HCT116 (cell line): ENCODE measurements at regions not wholly inside any gene's neighbourhood (a gene's known extent, or its start where the extent isn't known, plus 50 kb on each side); places are given as distances from the start of the nearest gene placed in this dataset.

Experiments used
- EZH2 ChIP-seq: fragments of 200-600 bp; sonication (generic); IDR thresholded peaks from 2 replicates; pipeline ENCODE4 v1.6.1; 2017; ENCODE audit warnings: antibody characterized with exemption, mixed run types
- POLR2AphosphoS5 ChIP-seq: IDR thresholded peaks from 2 replicates; pipeline ENCODE4 v1.6.1; 2011; ENCODE audit warnings: mild to moderate bottlenecking, low read depth, low read length, moderate library complexity
- TF ChIP-seq, protein P1 (sequence below), 3 experiments: fragments of 200-600 bp in 1 of 3; sonication (generic) in 1 of 3; IDR thresholded peaks in 2 of 3; conservative IDR thresholded peaks in 1 of 3; 2 replicates each; pipeline ENCODE4 v1.5.1; 2012 to 2017; ENCODE audit warnings: low read depth in 2 of 3, low read length in 2 of 3, antibody characterized with exemption in 1 of 3, borderline replicate concordance in 1 of 3, control low read depth in 1 of 3, mild to moderate bottlenecking in 1 of 3, mixed read lengths in 1 of 3, mixed run types in 1 of 3, moderate library complexity in 1 of 3; ENCODE audit not compliant: insufficient read depth in 1 of 3
- TF ChIP-seq, protein P2 (sequence below): IDR thresholded peaks from 2 replicates; pipeline ENCODE4 v1.6.1; 2012

DNA sequence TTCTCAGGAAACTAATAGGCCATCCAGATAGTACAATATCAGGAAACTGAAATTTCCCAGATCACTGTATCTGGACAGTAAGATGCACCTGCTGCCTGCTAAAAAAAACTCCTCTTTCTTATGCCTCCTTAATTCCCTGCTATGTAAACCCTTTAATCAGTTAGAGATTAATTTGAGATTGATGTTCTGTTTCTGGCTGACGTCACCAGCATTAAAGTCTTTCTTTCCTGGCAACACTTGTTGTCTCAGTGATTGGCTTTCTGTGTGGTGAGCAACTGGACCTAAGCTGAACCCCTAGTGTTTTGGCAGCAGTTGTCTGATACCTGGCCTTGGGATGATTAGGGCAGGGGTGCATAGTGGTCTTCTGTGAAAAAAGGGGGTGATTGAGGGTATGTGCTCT, 175.8 kb downstream of the TENT4A start:
- TF ChIP-seq, protein P1, sequence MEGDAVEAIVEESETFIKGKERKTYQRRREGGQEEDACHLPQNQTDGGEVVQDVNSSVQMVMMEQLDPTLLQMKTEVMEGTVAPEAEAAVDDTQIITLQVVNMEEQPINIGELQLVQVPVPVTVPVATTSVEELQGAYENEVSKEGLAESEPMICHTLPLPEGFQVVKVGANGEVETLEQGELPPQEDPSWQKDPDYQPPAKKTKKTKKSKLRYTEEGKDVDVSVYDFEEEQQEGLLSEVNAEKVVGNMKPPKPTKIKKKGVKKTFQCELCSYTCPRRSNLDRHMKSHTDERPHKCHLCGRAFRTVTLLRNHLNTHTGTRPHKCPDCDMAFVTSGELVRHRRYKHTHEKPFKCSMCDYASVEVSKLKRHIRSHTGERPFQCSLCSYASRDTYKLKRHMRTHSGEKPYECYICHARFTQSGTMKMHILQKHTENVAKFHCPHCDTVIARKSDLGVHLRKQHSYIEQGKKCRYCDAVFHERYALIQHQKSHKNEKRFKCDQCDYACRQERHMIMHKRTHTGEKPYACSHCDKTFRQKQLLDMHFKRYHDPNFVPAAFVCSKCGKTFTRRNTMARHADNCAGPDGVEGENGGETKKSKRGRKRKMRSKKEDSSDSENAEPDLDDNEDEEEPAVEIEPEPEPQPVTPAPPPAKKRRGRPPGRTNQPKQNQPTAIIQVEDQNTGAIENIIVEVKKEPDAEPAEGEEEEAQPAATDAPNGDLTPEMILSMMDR (IDR thresholded peaks at IDR 0.05 in 2 of 3, conservative IDR thresholded peaks at IDR 0.05 in 1 of 3; ENCODE audit: borderline replicate concordance in 1 of 3, insufficient read depth in 1 of 3, low read depth in 2 of 3, low read length in 2 of 3): no peak
- TF ChIP-seq POLR2AphosphoS5 (no peak), EZH2 (no peak)
- TF ChIP-seq, protein P2, sequence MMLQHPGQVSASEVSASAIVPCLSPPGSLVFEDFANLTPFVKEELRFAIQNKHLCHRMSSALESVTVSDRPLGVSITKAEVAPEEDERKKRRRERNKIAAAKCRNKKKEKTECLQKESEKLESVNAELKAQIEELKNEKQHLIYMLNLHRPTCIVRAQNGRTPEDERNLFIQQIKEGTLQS: no peak
